ENCODE measurements at regions not wholly inside any gene's neighbourhood (a gene's known extent, or its start where the extent isn't known, plus 50 kb on each side); places are given as distances from the start of the nearest gene placed in this dataset.
"Not testable (repeated sequence)": the region's sequence is repeated elsewhere in the genome, so short reads cannot be mapped to it uniquely, and the experiment has no call there.

DNA sequence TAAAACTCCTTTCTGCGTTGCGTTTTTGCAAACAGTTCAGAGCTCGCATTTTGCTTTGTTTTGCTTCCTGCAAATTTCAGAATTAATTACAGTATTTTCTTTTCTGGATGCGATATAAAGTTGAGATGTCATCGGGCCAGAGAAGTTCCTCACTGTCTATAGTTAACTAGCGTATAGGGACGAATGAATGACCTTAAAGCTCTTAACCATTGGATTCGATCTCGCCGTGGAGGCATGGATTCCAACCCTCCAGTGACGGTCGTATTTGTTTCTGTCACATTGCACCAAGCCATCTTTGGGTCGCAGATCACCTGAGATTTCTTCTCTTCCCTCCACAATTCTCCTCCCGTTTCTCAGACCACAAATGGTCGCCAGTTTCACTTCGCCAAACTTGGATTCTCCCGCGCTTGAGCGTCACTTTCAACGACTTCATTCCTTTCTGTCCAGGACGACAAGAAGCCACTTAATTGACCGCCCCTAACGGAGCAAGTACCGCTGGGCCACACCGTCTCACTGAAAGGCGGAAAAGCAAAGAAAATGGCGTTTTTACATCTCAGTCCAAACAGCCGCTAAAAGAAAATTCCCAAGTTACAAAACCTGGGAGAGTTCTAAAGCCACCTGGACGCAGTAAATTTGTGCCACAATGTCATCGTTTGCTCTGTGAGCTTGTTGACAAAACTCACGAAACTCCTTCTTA lies 85.3 kb upstream of the ZNF184 start:
- DNase-seq (ENCODE audit: low spot score, unreplicated experiment): no peak
- peaks cover 1% of the 10 kb centered on the region for H3K4me1 Mint-ChIP-seq (ENCODE audit: low read depth)
- H3K36me3 Mint-ChIP-seq (ENCODE audit: insufficient read depth): no peaks in the 10 kb centered on the region
- no peak overlapping the region for H3K27ac Mint-ChIP-seq
- H3K27me3 Mint-ChIP-seq: peaks cover 68% of the 10 kb centered on the region
- TF ChIP-seq, protein P1, sequence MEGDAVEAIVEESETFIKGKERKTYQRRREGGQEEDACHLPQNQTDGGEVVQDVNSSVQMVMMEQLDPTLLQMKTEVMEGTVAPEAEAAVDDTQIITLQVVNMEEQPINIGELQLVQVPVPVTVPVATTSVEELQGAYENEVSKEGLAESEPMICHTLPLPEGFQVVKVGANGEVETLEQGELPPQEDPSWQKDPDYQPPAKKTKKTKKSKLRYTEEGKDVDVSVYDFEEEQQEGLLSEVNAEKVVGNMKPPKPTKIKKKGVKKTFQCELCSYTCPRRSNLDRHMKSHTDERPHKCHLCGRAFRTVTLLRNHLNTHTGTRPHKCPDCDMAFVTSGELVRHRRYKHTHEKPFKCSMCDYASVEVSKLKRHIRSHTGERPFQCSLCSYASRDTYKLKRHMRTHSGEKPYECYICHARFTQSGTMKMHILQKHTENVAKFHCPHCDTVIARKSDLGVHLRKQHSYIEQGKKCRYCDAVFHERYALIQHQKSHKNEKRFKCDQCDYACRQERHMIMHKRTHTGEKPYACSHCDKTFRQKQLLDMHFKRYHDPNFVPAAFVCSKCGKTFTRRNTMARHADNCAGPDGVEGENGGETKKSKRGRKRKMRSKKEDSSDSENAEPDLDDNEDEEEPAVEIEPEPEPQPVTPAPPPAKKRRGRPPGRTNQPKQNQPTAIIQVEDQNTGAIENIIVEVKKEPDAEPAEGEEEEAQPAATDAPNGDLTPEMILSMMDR (IDR thresholded peaks at IDR 0.05; ENCODE audit: unreplicated experiment): no peak
- no peak overlapping the region for H3K4me3 Mint-ChIP-seq (ENCODE audit: low read depth)
- no peaks in the 10 kb centered on the region for H3K9me3 Mint-ChIP-seq (ENCODE audit: low read depth)

DNA sequence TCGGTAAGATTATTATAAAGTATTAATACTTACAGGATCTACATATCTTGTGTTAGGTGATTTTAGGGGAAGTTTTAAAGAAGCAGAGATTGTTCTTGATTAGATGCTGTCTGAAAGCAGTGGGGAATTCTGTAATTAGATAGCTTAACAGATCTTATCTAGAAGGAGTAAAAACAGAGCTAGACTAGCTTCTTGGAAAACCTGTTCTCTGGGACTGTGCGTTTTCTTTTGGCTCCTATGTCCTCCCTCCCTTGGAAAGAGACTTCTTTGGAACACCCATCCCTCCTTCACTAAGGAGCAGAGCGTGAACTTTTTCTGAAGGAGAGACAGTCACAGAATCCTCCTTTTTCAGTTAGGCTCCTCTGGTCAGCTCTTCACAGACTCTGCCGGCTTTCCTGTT lies 83.5 kb upstream of the ZNF184 start:
- Mint-ChIP-seq H3K36me3 (ENCODE audit: insufficient read depth) (no peaks in the 10 kb centered on the region), H3K4me3 (ENCODE audit: low read depth) (no peak overlapping the region), H3K9me3 (ENCODE audit: low read depth) (no peaks in the 10 kb centered on the region), H3K27ac (no peak overlapping the region), H3K4me1 (ENCODE audit: low read depth) (peaks cover 5% of the 10 kb centered on the region), H3K27me3 (peaks cover 65% of the 10 kb centered on the region)
- DNase-seq (ENCODE audit: low spot score, unreplicated experiment): no peak
- TF ChIP-seq, protein P1 (IDR thresholded peaks at IDR 0.05; ENCODE audit: unreplicated experiment): no peak

DNA sequence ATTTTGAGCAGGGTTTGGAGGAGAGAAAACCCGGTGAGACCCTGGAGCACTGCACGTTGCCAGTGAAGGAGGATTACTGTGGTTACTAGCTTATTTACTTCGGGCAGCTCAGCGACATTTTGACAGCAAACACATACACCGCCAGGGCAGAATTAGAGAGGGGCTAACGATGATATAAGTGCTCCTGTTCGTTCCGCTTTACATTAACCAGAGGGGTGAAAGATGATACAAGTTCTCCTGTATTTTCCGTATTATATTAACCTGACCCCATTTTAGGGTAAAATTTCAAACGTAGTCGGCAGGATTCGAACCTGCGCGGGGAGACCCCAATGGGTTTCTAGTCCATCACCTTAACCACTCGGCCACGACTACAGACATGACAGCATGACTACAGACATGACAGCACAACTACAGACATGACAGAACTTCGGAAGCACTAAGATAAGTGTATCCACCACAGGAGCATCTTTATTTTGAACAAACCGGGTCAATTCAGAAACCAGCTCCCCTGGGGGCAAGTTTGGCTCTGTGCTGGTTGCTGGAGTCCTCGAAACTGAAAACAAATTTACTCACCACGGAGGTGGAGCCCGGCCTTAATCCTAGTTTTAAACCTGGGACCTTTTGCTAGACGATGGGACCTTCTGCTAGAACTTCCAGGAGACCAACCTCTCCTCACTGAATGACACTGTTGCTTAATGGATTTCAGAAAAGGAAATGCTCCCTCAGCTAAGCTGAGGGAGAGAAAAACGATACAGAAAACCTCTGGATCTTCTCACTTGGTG lies 80.4 kb upstream of the ZNF184 start:
- peaks cover 56% of the 10 kb centered on the region for H3K27me3 Mint-ChIP-seq
- peak overlapping the region; percentile 74 for H3K4me3 Mint-ChIP-seq (ENCODE audit: low read depth)
- H3K9me3 Mint-ChIP-seq (ENCODE audit: low read depth): no peaks in the 10 kb centered on the region
- no peak for DNase-seq (ENCODE audit: low spot score, unreplicated experiment)
- TF ChIP-seq, protein P1 (IDR thresholded peaks at IDR 0.05; ENCODE audit: unreplicated experiment): no peak
- H3K36me3 Mint-ChIP-seq (ENCODE audit: insufficient read depth): no peaks in the 10 kb centered on the region
- H3K27ac Mint-ChIP-seq: peak overlapping the region; percentile 90
- peaks cover 7% of the 10 kb centered on the region for H3K4me1 Mint-ChIP-seq (ENCODE audit: low read depth)

DNA sequence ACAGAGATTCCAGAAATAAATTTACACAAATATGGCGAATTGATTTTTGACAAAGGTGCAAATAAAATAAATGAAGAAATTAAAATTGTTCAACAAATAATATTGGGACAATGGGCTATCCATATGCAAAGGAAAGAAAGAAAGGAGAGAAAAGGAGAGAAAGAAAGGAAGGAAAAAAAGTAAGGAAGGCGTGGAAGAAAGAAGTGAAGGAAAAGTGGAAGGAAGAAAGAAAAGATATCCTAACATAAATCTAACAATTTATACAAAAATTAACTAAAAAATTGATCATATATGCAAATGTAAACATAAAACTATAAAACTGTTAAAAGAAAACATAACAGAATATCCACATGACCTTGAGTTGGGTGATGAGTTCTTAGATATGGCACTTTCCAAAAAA lies 78.7 kb upstream of the ZNF184 start:
- peaks cover 62% of the 10 kb centered on the region for H3K27me3 Mint-ChIP-seq
- TF ChIP-seq, protein P1 (IDR thresholded peaks at IDR 0.05; ENCODE audit: unreplicated experiment): no peak
- no peak overlapping the region for H3K27ac Mint-ChIP-seq
- no peaks in the 10 kb centered on the region for H3K36me3 Mint-ChIP-seq (ENCODE audit: insufficient read depth)
- H3K4me3 Mint-ChIP-seq (ENCODE audit: low read depth): peak overlapping the region; percentile 10
- peaks cover 11% of the 10 kb centered on the region for H3K4me1 Mint-ChIP-seq (ENCODE audit: low read depth)
- DNase-seq (ENCODE audit: low spot score, unreplicated experiment): no peak
- no peaks in the 10 kb centered on the region for H3K9me3 Mint-ChIP-seq (ENCODE audit: low read depth)

DNA sequence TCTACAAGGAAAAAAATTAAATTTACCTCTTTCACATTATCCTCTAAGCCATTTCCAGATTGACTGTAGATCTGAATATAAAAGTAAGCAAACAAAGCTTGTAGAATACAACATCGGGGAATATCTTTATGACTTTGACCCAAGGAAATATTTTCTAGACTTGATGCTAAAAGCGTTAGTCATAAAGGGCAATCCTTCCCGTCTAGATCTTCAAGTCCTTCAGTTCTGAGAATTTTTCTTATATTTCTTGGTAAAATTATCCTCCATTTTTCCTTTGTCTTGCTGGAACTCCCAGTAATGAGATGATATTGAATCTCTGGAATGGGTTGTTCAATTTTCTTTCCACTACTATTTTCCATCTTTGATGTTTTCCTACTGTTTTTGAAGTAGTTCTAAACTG lies 77.8 kb upstream of the ZNF184 start:
- TF ChIP-seq, protein P1 (IDR thresholded peaks at IDR 0.05; ENCODE audit: unreplicated experiment): no peak
- Mint-ChIP-seq H3K27me3 (peaks cover 64% of the 10 kb centered on the region), H3K4me1 (ENCODE audit: low read depth) (peaks cover 11% of the 10 kb centered on the region), H3K4me3 (ENCODE audit: low read depth) (no peak overlapping the region), H3K27ac (no peak overlapping the region), H3K9me3 (ENCODE audit: low read depth) (no peaks in the 10 kb centered on the region), H3K36me3 (ENCODE audit: insufficient read depth) (no peaks in the 10 kb centered on the region)
- DNase-seq (ENCODE audit: low spot score, unreplicated experiment): no peak

DNA sequence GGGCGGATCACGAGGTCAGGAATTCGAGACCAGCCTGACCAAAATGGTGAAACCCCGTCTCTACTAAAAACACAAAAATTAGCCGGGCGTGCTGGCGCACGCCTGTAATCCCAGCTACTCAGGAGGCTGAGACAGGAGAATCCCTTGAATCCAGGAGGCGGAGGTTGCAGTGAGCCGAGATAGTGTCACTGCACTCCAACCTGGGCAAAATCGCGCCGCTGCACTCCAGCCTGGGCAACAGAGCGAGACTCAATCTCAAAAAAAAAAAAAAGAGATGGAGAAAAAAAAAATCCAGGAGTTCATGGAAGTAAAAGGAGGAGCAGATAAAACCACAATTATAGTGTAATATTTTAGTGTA lies 76.3 kb upstream of the ZNF184 start:
- H3K27ac Mint-ChIP-seq; H3K4me3 Mint-ChIP-seq (ENCODE audit: low read depth); H3K36me3 Mint-ChIP-seq (ENCODE audit: insufficient read depth); DNase-seq (ENCODE audit: low spot score, unreplicated experiment); H3K9me3 Mint-ChIP-seq (ENCODE audit: low read depth): not testable (repeated sequence)
- Mint-ChIP-seq H3K27me3 (peaks cover 79% of the 10 kb centered on the region), H3K4me1 (ENCODE audit: low read depth) (peaks cover 16% of the 10 kb centered on the region)

Data from progenitor cell of endocrine pancreas (in vitro differentiated cells).